Small intestine (tissue), 7 donors: ENCODE measurements at regions not wholly inside any gene's neighbourhood (a gene's known extent, or its start where the extent isn't known, plus 50 kb on each side); places are given as distances from the start of the nearest gene placed in this dataset.

Experiments
- DNase-seq, 2 donors: peaks; one replicate each; pipeline versions ENCODE4 v3.0.0 to v3.0.0-alpha.2; 2013
- FAIRE-seq: peaks from 2 replicates; lab custom pipeline; 2012; peaks lifted over from hg19 to GRCh38; lab: Jason Lieb, UNC
- H3K27ac ChIP-seq, 3 donors: one replicate each; pipeline ENCODE4 v1.5.1; 2013; ENCODE audit warnings: low read length in 2 of 3, mild to moderate bottlenecking in 2 of 3, control low read depth in 1 of 3, inconsistent platforms in 1 of 3, low read depth in 1 of 3, moderate library complexity in 1 of 3
- H3K27me3 ChIP-seq, 3 donors: one replicate each; pipeline ENCODE4 v1.6.1; 2013; ENCODE audit warnings: low read length in 3 of 3, inconsistent platforms in 1 of 3; ENCODE audit not compliant: control insufficient read depth in 3 of 3, insufficient read depth in 3 of 3
- H3K36me3 ChIP-seq, 3 donors: one replicate each; pipeline ENCODE4 v1.6.1; 2013; ENCODE audit warnings: low read length in 3 of 3, inconsistent platforms in 1 of 3, low read depth in 1 of 3, mild to moderate bottlenecking in 1 of 3, moderate library complexity in 1 of 3; ENCODE audit not compliant: control insufficient read depth in 3 of 3, insufficient read depth in 2 of 3
- H3K4me1 ChIP-seq, 3 donors: one replicate each; pipeline ENCODE4 v1.6.1; 2013; ENCODE audit warnings: low read length in 2 of 3, inconsistent platforms in 1 of 3, low read depth in 1 of 3, mild to moderate bottlenecking in 1 of 3, moderate library complexity in 1 of 3; ENCODE audit not compliant: control insufficient read depth in 3 of 3, insufficient read depth in 2 of 3
- H3K4me3 ChIP-seq, 3 donors: one replicate each; pipeline ENCODE4 v1.5.1; 2013; ENCODE audit warnings: low read length in 3 of 3, control low read depth in 1 of 3, inconsistent platforms in 1 of 3, low read depth in 1 of 3, mild to moderate bottlenecking in 1 of 3, moderate library complexity in 1 of 3
- H3K9me3 ChIP-seq, 2 donors: one replicate each; pipeline ENCODE4 v1.6.1; 2013; ENCODE audit warnings: low read depth in 1 of 2, low read length in 1 of 2; ENCODE audit not compliant: control insufficient read depth in 2 of 2, insufficient read depth in 1 of 2
- WGBS, 3 donors: extraction: QIAGEN DNeasy Blood & Tissue Kit; methylation state at CpG; one replicate each; pipeline ENCODE4 v1.1.7; 2013; 5-methylcytosine and 5-hydroxymethylcytosine counted together
- donor health status: healthy with polysubstance abuse.
- donor health status: control.
- donor health status: control.
- donor health status: Bipolar disorder and iron deficiency.
- donor health status: healthy.

DNA sequence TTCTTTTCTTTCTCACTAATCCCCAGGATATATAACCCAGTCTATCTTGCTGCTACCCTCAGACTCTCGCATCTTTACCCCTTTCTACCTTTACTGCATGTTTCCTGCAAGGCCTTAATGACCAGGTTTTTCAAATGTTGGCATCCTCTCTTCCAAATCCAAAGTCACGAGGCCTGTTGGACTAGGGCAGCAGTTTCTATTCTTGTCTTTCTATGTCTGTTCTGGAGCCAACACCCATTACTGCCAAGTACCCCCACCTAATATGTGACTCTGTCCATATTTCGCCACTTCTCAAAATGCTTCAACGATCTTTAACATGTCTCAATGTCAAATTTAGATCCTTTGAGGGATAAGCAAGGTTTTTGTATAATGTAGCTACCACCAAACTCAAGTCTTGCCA lies 443.4 kb downstream of the BMP2 start:
- H3K27me3 ChIP-seq = no peaks in the 10 kb centered on the region
- WGBS, 3 donors = 69 to 80% (median 80%) methylated on average over 4 of the region's 4 CpGs
- DNase-seq = no peak
- no peak overlapping the region for H3K27ac ChIP-seq
- no peak overlapping the region for H3K4me3 ChIP-seq
- H3K9me3 ChIP-seq = no peaks in the 10 kb centered on the region
- H3K36me3 ChIP-seq = no peaks in the 10 kb centered on the region
- no peaks in the 10 kb centered on the region for H3K4me1 ChIP-seq
- no peak for FAIRE-seq

DNA sequence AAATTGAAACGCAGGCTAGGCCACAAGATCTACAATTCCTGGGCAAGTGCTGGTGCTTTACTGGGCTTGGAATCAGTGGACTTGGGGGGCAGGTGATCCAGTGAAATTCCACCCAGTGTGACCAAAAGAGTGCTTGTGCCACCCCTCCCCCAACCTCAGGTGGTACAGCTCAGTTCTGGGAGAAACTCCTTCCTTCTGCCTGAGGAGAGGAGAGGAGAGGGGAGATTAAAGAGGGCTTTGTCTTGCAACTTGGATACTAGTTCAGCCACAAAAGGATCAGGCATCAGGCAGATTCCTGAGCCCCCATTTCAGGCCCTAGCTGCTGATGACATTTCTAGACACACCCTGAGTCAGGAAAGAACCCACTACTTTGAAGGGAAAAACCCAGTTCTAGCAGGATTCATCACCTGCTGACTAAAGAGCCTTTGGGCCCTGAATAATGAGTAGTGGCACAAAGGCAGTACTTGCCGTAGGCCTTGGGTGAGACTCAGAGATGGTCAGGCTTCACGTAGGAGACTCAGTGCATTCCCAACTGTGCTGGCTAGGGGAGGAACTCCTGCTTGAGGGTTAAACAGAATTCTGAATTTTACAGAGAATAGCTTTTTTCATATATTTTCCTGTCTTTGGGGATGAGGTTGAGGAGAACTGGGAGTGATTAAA lies 446.7 kb downstream of the BMP2 start:
- Histone ChIP-seq H3K4me3 (no peak overlapping the region), H3K27ac (no peak overlapping the region), H3K27me3 (no peaks in the 10 kb centered on the region), H3K9me3 (no peaks in the 10 kb centered on the region), H3K4me1 (no peaks in the 10 kb centered on the region), H3K36me3 (no peaks in the 10 kb centered on the region)
- DNase-seq = no peak
- 77 to 85% (median 85%) methylated on average over 3 of the region's 3 CpGs for WGBS, 3 donors
- FAIRE-seq = no peak

DNA sequence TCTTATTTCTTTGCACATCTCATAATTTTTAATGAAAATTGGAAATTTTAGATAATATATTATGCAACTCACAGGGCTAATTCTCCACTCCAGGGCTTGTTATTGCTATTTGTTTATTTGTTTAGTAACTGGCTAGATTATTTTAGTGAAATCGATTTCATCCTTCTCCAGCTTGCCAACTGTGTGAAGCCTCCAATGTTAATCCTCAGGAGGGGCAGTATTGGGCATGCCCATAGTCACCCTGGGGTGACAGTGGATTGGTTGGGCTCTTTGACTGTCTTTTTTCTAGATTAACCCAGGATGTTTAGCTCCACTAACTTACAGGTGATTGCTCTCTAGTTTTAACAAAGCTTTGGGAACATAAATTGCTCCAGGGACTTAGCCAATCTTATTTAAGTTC lies 450.1 kb downstream of the BMP2 start:
- FAIRE-seq (no peak), DNase-seq (no peak)
- Histone ChIP-seq H3K4me1 (no peaks in the 10 kb centered on the region), H3K27me3 (no peaks in the 10 kb centered on the region), H3K36me3 (no peaks in the 10 kb centered on the region), H3K4me3 (no peak overlapping the region), H3K9me3 (no peaks in the 10 kb centered on the region), H3K27ac (no peak overlapping the region)
- WGBS, 3 donors = 69 to 83% (median 74%) methylated on average over 1 of the region's 1 CpG

DNA sequence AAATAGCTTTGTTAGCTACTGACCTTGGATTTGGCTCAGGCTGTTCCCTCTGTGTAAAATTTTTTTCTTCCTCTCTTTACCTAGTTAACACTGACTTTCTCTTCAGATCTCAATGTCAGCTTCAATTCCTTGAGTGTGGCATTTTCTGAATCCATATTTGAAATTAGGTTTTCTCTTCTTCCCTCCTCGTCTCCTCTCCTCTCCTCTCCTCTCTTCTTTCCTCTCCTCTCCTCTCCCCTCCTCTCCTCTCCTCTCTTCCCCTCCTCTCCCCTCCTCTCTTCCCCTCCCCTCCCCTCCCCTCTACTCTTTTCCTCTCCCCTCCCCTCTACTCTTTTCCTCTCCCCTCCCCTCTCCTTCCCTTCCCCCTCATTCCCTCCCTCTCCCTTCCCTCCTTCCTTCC lies 453.3 kb downstream of the BMP2 start:
- no peaks in the 10 kb centered on the region for H3K4me1 ChIP-seq
- DNase-seq = no peak
- WGBS, 3 donors = 52 to 67% (median 55%) methylated on average over 1 of the region's 1 CpG

DNA sequence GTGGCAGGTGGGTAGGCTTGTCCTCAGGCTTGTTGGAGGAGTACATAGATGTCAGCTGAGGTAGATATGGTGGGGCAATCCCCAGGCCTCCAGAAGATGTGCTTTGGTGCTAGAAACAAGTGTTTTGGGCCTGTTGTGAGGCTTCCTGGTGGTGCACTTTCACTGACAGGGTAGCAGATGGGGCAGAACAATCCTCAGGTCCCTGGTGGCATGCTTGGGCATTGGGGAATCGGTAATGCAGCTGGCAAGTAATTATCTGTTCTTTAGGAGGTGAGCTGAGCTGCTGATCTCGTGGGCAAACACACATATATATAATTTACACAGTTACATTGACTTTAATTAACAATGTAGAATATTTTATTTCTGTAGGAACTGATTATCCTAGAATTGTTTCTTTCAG lies 458.7 kb downstream of the BMP2 start:
- no peaks in the 10 kb centered on the region for H3K4me1 ChIP-seq
- H3K27me3 ChIP-seq = no peaks in the 10 kb centered on the region
- no peaks in the 10 kb centered on the region for H3K36me3 ChIP-seq
- DNase-seq (no peak), FAIRE-seq (no peak)
- H3K4me3 ChIP-seq = no peak overlapping the region
- WGBS, 3 donors = 27 to 53% (median 28%) methylated on average over 2 of the region's 2 CpGs
- H3K27ac ChIP-seq = no peak overlapping the region
- H3K9me3 ChIP-seq = peaks cover 0 to 6% of the 10 kb centered on the region in 2 donors

More for the DNA sequence above, 453.3 kb downstream of the BMP2 start:
- Histone ChIP-seq H3K9me3 (peaks cover 0 to 1% of the 10 kb centered on the region in 2 donors), H3K36me3 (no peaks in the 10 kb centered on the region), H3K27me3 (no peaks in the 10 kb centered on the region), H3K27ac (no peak overlapping the region), H3K4me3 (no peak overlapping the region)
- FAIRE-seq = no peak

DNA sequence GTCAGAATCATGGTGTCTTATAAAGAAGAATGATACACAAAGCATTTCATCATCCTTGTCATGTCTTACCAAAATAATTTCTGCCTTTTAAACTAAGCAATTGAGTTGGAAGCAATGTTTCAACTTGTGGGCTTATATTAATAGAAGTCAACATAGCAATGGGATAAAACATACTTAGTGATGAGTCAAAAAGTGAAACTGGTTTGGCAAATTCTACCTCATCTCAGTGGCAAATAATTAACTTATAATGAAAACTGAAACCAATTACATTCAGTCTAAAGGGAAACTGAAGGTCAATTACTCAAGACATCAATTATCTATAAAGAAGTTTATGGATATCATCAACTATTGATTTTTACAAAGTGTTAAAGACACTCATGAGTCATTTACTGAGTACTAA lies 463.8 kb downstream of the BMP2 start:
- Histone ChIP-seq H3K36me3 (no peaks in the 10 kb centered on the region), H3K27me3 (no peaks in the 10 kb centered on the region), H3K9me3 (no peaks in the 10 kb centered on the region), H3K4me3 (no peak overlapping the region), H3K27ac (no peak overlapping the region), H3K4me1 (no peaks in the 10 kb centered on the region)
- no peak for DNase-seq
- no peak for FAIRE-seq

DNA sequence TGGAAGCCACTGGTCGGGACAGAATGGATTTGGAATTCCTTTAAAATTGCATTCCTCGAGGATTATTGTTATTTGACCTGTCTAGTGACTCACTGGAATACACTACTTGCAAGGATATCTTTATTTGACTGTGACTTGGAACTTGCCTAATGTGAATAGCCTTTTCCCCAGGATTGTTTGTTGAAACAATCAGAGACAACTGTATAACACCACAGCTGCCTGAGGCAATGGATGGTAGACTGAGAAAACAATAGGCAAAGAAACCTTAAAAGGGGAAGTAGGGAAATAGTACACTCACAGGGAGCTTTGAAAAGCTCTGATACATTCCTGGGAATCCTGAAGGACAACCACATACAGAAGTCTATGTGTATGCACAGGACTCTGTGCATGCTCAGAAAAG lies 465.3 kb downstream of the BMP2 start:
- no peaks in the 10 kb centered on the region for H3K27me3 ChIP-seq
- no peaks in the 10 kb centered on the region for H3K9me3 ChIP-seq
- FAIRE-seq (no peak), DNase-seq (no peak)
- no peaks in the 10 kb centered on the region for H3K4me1 ChIP-seq
- H3K4me3 ChIP-seq = no peak overlapping the region
- no peaks in the 10 kb centered on the region for H3K36me3 ChIP-seq
- no peak overlapping the region for H3K27ac ChIP-seq
- 56 to 72% (median 60%) methylated on average over 2 of the region's 2 CpGs for WGBS, 3 donors

DNA sequence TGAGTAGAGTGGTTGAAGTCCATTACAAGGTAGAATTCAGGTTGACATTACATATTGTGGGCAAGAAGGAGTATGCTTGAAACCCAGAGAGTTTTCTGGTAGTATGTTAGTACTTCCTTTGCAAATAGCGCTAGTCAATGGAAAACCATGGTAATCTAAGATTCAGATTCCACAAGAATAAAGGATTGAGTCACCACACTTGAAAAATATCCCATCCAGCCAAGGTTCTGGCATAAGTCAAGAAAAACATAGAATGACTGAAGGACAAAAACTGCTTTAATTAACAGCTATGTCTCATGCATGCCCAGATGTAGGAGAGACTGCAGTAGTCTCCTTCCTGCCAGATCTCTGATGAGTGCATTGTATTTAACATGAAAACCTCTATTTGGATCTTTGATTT lies 469.8 kb downstream of the BMP2 start:
- FAIRE-seq (no peak), DNase-seq (no peak)
- Histone ChIP-seq H3K4me3 (no peak overlapping the region), H3K27me3 (no peaks in the 10 kb centered on the region), H3K4me1 (no peaks in the 10 kb centered on the region), H3K36me3 (no peaks in the 10 kb centered on the region), H3K27ac (no peak overlapping the region), H3K9me3 (no peaks in the 10 kb centered on the region)
- WGBS, 3 donors = 71 to 81% (median 77%) methylated on average over 1 of the region's 1 CpG

DNA sequence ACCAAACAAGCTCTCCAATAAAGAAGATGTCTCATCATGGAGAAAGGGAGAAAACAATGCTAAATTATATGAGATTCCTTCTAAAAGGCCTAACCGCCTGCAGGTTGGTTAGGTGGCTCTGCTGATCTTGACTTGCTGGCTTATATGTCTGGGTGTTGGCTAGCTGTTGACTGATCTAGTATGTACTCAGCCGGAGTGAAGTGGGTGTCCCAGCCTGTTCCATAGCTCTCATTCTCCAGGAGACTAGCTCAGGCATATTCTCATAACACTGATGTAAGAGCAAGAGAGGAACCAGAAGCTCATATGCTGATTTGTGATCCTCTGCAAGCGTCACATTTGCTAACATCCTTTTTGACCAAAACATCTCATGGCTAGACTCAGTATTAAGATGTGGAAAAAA lies 473.0 kb downstream of the BMP2 start:
- no peak for DNase-seq
- WGBS, 3 donors = 85 to 92% (median 90%) methylated on average over 3 of the region's 3 CpGs
- H3K27me3 ChIP-seq = no peaks in the 10 kb centered on the region
- FAIRE-seq = no peak
- H3K4me3 ChIP-seq = no peak overlapping the region
- no peaks in the 10 kb centered on the region for H3K4me1 ChIP-seq
- no peaks in the 10 kb centered on the region for H3K9me3 ChIP-seq
- H3K36me3 ChIP-seq = no peaks in the 10 kb centered on the region
- no peak overlapping the region for H3K27ac ChIP-seq
